ENCODE measurements at regions not wholly inside any gene's neighbourhood (a gene's known extent, or its start where the extent isn't known, plus 50 kb on each side); places are given as distances from the start of the nearest gene placed in this dataset.
"Not testable (repeated sequence)": the region's sequence is repeated elsewhere in the genome, so short reads cannot be mapped to it uniquely, and the experiment has no call there.

DNA sequence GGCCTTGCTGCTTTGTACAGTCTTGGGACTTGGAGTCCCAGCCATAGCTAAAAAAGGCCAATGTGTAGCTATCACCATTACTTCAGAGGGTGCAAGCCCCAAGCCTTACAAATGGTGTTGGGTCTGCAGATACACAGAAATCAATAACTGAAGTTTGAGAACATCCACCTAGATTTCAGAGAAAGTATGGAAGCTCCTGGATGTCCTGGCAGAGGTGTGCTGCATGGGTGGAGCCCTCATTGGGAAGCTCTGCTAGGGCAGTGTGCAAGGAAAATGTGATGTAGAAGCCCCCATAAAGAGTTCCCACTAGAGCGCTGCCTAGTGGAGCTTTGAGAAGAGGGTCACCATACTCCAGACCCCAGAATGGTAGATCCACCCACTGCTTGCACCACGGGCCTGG, 626.7 kb upstream of the COX7C start (continued):
- TF ChIP-seq POU5F1 (IDR thresholded peaks at IDR 0.05; ENCODE audit: low read depth, low read length) (no peak), KDM1A (IDR thresholded peaks at IDR 0.05; ENCODE audit: borderline replicate concordance, low read length) (no peak), RBBP5 (IDR thresholded peaks at IDR 0.05; ENCODE audit: borderline replicate concordance, low read depth, low read length) (no peak), SP1 (IDR thresholded peaks at IDR 0.05; ENCODE audit: low read depth, low read length) (no peak), SP2 (IDR thresholded peaks at IDR 0.05; ENCODE audit: low read length) (no peak), GTF2F1 (IDR thresholded peaks at IDR 0.05; ENCODE audit: borderline replicate concordance, low read depth, low read length) (no peak)

DNA sequence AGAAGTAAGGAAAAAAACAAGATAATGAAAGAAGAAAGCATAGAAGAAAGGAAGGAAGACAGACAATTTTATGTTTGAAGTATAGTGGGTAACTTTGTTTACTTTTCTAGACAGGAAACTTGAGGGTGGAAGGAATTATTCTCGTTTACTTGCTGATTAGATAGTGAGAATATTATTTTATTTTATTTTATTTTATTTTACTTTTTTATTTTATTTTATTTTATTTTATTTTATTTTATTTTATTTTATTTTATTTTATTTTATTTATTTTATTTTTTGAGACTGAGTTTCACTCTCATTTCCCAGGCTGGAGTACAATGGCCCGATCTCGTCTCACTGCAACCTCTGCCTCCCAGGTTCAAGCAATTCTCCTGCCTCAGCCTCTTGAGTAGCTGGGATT, 623.1 kb upstream of the COX7C start:
- H3K27ac ChIP-seq (ENCODE audit: low read depth, low read length); H3K4me2 ChIP-seq (ENCODE audit: insufficient read depth in 1 of 2, low read depth in 2 of 2, low read length in 2 of 2); POLR2A ChIA-PET (ENCODE audit: partially characterized antibody); H3K79me1 ChIP-seq (ENCODE audit: low read depth, low read length); H2AK5ac ChIP-seq (ENCODE audit: low read depth, low read length); H3K18ac ChIP-seq (ENCODE audit: extremely low read depth, low read length); H3K4me1 ChIP-seq (replicated peaks in 1 of 4; ENCODE audit: control insufficient read depth in 3 of 4, insufficient read depth in 4 of 4, low read length in 3 of 4); H3K4ac ChIP-seq (replicated peaks; ENCODE audit: insufficient read length, low read depth, low read length); H4K20me1 ChIP-seq (replicated peaks in 1 of 2; ENCODE audit: control insufficient read depth in 1 of 2, insufficient read depth in 2 of 2, low read length in 2 of 2); H3K23ac ChIP-seq (ENCODE audit: insufficient read length); DNase-seq (ENCODE audit: low read depth in 1 of 2, low spot score in 2 of 2); H3K4me3 ChIP-seq (ENCODE audit: extremely low read depth in 1 of 4, insufficient read depth in 2 of 4, low read depth in 3 of 4, low read length in 4 of 4); H2BK120ac ChIP-seq (replicated peaks; ENCODE audit: low read depth, low read length); H3K79me2 ChIP-seq (ENCODE audit: control insufficient read depth in 1 of 2, insufficient read depth in 2 of 2, low read length in 2 of 2); H3K27me3 ChIP-seq (replicated peaks in 1 of 4; ENCODE audit: control insufficient read depth in 3 of 4, extremely low read depth in 1 of 4, insufficient read depth in 3 of 4, low read length in 3 of 4); H2BK5ac ChIP-seq (ENCODE audit: low read depth, low read length); H4K91ac ChIP-seq (replicated peaks; ENCODE audit: insufficient read length, low read length); H2BK15ac ChIP-seq (ENCODE audit: low read length); H3K56ac ChIP-seq (replicated peaks; ENCODE audit: insufficient read length, low read depth, low read length); H4K5ac ChIP-seq (ENCODE audit: insufficient read length, low read depth, low read length); H2BK20ac ChIP-seq (ENCODE audit: low read length); H3K36me3 ChIP-seq (ENCODE audit: control insufficient read depth in 2 of 4, insufficient read depth in 4 of 4, low read length in 3 of 4); H3K23me2 ChIP-seq (ENCODE audit: low read depth, low read length); H2AFZ ChIP-seq (ENCODE audit: low read length); H3K9ac ChIP-seq (replicated peaks in 1 of 4; ENCODE audit: extremely low read depth in 1 of 4, low read depth in 3 of 4, low read length in 3 of 4); H2BK12ac ChIP-seq (ENCODE audit: low read depth, low read length); H3K14ac ChIP-seq (ENCODE audit: insufficient read length); H4K8ac ChIP-seq (ENCODE audit: extremely low read depth, insufficient read depth, low read length); CTCF ChIA-PET (ENCODE audit: partially characterized antibody); FAIRE-seq: not testable (repeated sequence)
- 95% methylated on average over 3 of the region's 3 CpGs; no CpG with 5 or more reads in 1 of the 2 experiments for WGBS, 2 experiments (ENCODE audit: extremely low coverage in 1 of 2, insufficient coverage in 1 of 2, insufficient read length in 1 of 2, insufficient replicate concordance in 2 of 2, low coverage in 1 of 2, low lambda C conversion rate in 2 of 2, missing lambda C conversion rate in 1 of 2)
- peaks cover 13 to 18% of the 10 kb centered on the region in 2 experiments for H3K9me3 ChIP-seq (ENCODE audit: insufficient read depth in 2 of 2, low read depth in 1 of 2, low read length in 1 of 2)

Data from H1 (cell line).